ENCODE measurements at regions not wholly inside any gene's neighbourhood (a gene's known extent, or its start where the extent isn't known, plus 50 kb on each side); places are given as distances from the start of the nearest gene placed in this dataset.
A peak's percentile ranks its signal among the peaks of the same experiment; 100 is the strongest.

- Histone ChIP-seq H3K56ac (ENCODE audit: extremely low read depth, insufficient read depth, low read length) (no peak overlapping the region), H2AFZ (replicated peaks; ENCODE audit: low read length, poor library complexity) (no peak overlapping the region), H3K9me3 (ENCODE audit: control insufficient read depth, insufficient read depth, low read length) (no peaks in the 10 kb centered on the region), H3K4me1 (ENCODE audit: control insufficient read depth, insufficient read depth, low read length) (no peaks in the 10 kb centered on the region), H3K4ac (ENCODE audit: low read depth, low read length) (no peak overlapping the region), H3K4me2 (ENCODE audit: low read depth, low read length) (no peak overlapping the region), H3K9me1 (ENCODE audit: insufficient read depth, low read length) (no peaks in the 10 kb centered on the region), H4K8ac (ENCODE audit: low read depth in 2 of 2, low read length in 2 of 2) (no peak overlapping the region), H2AK5ac (ENCODE audit: low read depth, low read length) (no peak overlapping the region), H2BK15ac (ENCODE audit: low read depth, low read length) (no peak overlapping the region), H2BK20ac (ENCODE audit: low read depth, low read length) (no peak overlapping the region), H3K9ac (ENCODE audit: low read depth, low read length) (no peak overlapping the region), H3K79me1 (ENCODE audit: low read depth in 1 of 2, low read length in 2 of 2) (no peaks in the 10 kb centered on the region), H3K18ac (ENCODE audit: low read depth, low read length) (no peak overlapping the region), H2BK120ac (ENCODE audit: low read depth, low read length) (no peak overlapping the region), H3K4me3 (ENCODE audit: insufficient read depth, low read depth, low read length) (no peak overlapping the region), H3K14ac (replicated peaks; ENCODE audit: low read depth, low read length) (no peak overlapping the region), H3K36me3 (ENCODE audit: control insufficient read depth, insufficient read depth, low read length) (no peaks in the 10 kb centered on the region), H2BK5ac (ENCODE audit: low read depth, low read length, poor library complexity, severe bottlenecking) (no peak overlapping the region), H4K91ac (ENCODE audit: insufficient read depth, low read depth, low read length) (no peak overlapping the region), H4K5ac (ENCODE audit: low read depth, low read length) (no peak overlapping the region), H2AK9ac (replicated peaks; ENCODE audit: low read depth, low read length, poor library complexity) (no peak overlapping the region), H4K20me1 (ENCODE audit: insufficient read depth, low read length) (no peaks in the 10 kb centered on the region), H3K23ac (ENCODE audit: low read depth, low read length) (no peak overlapping the region), H3K27me3 (ENCODE audit: control insufficient read depth, insufficient read depth, low read length) (no peaks in the 10 kb centered on the region), H3K27ac (ENCODE audit: insufficient read depth, low read length) (no peak overlapping the region)
- no peak for ATAC-seq (ENCODE audit: low read depth)
- in situ Hi-C loops (cut with MboI; ENCODE audit: low sequenced_read_pairs) (no loop called here), dilution Hi-C loops (cut with HindIII; ENCODE audit: low sequenced_read_pairs, unreplicated experiment) (no loop called here), intact Hi-C loops (cut with micrococcal nuclease) (no loop called here)
- ChIA-PET POLR2A (ENCODE audit: unreplicated experiment) (no interaction called here), CTCF (interaction anchor here (0.7 kb wide), 1 partner anchor 79 kb away, joined by 3 read pairs; no protein-coding TSS in a partner anchor)
- TF ChIP-seq MAFK (IDR thresholded peaks at IDR 0.05; ENCODE audit: low read depth, low read length) (peak; percentile 91), CHD1 (IDR thresholded peaks at IDR 0.05; ENCODE audit: low read depth, low read length) (no peak)
- no TSS peak for BruUV-seq (replicated peaks)
- no CpG with 5 or more reads among the region's 1 CpG for WGBS, 2 experiments (ENCODE audit: extremely low coverage in 2 of 2, insufficient read length in 1 of 2)
- DNase-seq, result no peak
Measured at GRCh38 chr14:42703501-42703900, 1096.8 kb downstream of the LRFN5 start.
